G401 (cell line): ENCODE measurements at regions not wholly inside any gene's neighbourhood (a gene's known extent, or its start where the extent isn't known, plus 50 kb on each side); places are given as distances from the start of the nearest gene placed in this dataset.
"Not testable (repeated sequence)": the region's sequence is repeated elsewhere in the genome, so short reads cannot be mapped to it uniquely, and the experiment has no call there.

ENCODE experiments used
- DNase-seq: peaks from one replicate; pipeline ENCODE4 v3.0.0-alpha.2; 2015; ENCODE audit warnings: low spot score
- in situ Hi-C: cut with HindIII; loops from 2 replicates; pipeline ENCODE4 v1.10.0; 2016; ENCODE audit warnings: low sequenced_read_pairs, mixed read lengths

DNA sequence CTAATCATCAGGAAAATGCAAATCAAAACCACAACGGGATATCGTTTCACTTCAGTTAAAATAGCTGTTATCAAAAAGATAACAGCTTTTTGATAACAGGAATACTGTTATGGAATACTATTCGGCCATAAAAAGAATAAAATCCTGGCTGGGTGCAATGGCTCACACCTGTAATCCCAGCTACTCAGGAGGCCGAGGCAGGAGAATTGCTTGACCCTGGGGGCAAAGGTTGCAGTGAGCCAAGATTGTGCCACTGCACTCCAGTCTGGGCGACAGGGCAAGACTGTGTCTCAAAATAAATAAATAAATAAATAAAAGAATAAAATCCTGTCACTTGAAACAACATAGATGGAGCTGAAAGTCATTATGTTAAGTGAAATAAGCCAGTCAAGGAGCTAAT lies 178.1 kb upstream of the TSC22D2 start:
- DNase-seq = no peak
- in situ Hi-C loops = no loop called here

DNA sequence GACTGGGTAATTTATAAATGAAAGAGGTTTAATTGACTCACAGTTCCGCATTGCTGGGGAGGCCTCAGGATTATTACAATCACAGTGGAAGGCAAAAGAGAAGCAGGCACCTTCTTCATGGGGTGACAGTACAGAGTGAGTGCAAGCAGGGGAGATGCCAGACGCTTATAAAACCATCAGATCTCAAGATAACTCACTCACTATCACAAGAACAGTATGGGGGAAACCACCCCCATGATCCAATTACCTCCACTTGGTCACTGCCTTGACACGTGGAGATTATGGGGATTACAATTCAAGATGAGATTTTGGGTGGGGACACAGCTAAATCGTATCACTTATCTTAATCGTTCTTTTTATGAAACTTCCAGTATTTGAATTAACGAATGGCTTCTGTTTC lies 179.5 kb upstream of the TSC22D2 start:
- in situ Hi-C loops, DNase-seq: not testable (repeated sequence)

DNA sequence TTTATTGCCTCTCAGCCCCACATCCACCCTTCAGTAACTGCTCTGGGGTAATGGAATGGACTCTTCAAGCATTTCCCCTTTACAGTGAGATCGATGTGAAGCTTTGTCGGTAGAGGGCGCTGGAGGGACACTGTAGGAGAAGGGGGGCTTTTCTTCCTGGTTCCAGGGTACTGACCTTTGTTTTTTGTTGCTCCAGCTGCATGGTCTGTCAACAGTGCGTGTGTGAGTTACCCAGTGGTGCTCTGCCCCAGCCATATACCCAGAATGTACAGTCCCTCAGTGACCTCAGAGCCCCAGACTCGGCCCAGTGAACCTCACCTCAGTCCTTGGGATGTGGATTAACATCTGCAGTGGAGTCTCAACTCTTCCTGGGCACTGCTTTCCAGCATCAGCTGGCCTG lies 180.3 kb upstream of the TSC22D2 start:
- in situ Hi-C loops = no loop called here
- peak; percentile 23 for DNase-seq

DNA sequence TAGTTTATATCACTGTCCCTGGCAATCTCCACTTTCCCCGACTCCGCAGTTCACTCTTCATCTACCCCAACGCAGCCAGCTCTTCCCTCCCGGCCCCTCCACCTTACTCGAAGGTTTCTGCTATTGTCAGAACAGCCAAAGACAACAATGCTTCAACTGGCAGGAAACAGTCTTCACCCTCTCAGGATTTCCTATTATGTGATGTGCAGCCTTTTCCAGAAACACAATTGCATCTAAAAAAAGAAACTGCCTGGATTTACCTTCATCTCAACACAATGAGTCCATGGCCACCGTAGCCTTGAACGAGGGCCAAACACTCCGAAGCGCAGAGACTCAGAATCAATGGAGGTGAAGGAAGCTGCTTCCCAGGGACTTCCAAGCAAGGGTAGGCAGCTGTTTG lies 182.1 kb upstream of the TSC22D2 start:
- in situ Hi-C loops = no loop called here
- no peak for DNase-seq

DNA sequence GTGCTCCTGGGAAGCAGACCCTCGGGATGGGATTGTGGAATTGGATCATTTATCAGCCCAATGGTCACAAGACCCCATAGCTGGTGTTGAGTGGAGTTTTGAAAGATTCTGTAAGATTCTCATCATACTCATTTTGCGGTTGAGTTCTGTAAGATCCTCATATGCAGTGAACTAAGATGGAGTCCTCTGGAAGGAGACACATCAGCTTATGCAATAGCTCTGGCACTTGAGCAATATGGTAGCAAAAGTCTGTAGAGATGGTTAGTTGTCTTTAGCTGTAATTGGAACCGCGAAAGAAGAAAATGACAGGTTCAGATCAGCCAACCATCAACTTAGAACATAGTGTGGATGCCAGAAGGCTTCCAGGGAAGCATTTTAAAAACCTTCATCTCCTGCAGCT lies 184.5 kb upstream of the TSC22D2 start:
- in situ Hi-C loops = no loop called here
- DNase-seq = no peak

DNA sequence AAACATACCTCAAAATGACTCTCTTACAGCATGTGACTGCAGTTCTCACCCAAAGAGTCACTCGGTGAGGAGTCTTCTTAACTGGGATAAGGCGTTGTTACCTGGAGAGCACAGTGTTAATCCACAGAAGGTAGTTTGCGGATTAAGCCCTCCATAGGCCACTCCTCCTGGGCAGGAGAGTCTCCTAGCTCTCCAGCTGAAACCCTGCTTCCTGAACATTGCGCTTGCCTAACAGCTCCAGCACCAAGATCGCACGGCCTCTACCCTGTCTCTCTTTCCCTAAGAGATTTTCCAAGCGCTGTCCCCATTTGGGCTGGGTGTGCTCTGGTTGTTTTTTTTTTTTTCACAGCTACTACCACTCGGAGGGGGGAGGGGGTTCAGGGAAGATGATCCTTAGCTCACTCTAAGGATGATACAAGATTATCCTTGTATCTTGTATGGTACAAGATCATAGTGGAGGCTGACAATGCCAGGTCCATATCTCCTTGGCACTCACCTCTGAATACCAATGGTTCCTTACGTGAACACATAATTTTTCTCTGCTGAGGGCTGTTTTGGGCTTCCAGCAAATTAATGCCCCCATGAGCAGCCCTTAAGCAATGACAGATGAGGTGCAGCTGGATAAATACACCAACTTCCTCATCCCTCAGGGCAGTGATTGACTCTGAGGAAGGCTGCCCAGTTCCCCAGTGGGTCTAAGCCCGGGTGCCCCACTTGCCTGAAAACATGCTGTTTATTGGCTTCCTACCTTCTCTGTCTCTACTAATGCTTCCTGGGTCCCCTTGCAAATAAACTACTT lies 185.2 kb upstream of the TSC22D2 start:
- no peak for DNase-seq
- in situ Hi-C loops = no loop called here

DNA sequence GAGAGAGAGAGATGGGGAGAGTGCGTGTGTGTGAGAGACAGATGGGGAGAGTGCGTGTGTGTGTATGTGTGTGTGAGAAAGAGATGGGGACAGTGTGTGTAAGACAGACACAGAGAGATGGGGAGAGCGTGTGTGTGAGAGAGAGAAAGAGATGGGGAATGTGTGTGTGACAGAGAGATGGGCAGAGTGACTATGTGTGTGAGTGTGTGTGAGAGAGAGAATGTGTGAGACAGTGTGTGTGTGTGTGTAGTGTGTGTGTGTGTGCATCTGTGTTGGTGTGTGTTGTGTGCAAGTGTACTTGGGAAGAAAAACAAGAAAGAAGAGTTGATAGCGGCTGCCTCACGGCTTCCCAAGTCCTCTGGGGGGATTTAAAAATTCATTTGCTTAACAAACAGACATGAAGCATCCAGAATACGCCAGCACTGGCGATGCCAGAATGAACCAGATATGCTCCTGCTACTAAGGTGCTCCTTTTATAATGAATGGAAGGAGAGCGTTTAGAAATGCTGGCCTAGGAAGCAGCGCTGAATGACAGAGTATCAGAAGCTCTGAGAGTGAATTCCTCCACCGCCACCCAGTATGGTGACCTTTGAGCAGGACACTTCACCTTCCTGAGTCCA lies 186.1 kb upstream of the TSC22D2 start:
- in situ Hi-C loops = no loop called here
- DNase-seq = no peak

DNA sequence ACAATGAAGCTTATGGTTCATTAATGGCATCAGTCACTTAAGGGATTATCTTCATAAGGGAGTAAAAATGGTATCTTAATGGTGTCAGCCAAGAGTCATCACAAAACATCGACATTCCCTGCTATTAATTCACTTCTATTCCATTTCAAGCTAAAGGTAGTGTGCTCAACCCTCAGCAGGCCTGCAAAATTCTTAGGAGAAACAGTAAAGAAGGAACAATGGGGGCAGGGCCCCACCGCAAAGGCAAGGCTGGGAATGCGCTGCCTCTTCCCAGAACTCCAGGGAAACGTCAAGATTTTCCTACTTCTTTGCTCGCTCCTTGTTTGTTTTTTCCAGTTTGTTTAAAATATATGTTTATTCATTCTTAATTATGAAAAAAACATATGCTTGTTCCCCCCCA lies 187.3 kb upstream of the TSC22D2 start:
- no peak for DNase-seq
- in situ Hi-C loops = no loop called here

DNA sequence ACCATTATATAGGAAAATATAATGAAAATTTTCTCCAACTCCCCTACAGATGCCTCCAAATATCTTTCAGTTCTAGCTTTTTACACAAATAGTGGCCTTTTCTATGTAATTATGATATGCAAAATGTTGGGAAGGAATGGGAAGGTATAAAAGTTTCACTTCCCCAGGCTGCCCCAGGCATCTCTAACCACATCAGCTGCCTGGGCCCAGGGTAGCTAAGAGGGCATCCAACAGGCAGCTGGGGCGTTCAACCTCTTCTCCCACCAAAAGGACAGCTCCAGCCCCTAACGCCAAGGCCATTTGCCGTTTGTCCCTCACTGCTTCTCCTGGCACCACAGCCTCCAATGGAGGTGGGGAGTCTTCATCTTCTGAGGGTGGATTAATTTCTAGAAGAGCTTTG lies 188.1 kb upstream of the TSC22D2 start:
- in situ Hi-C loops = no loop called here
- no peak for DNase-seq

DNA sequence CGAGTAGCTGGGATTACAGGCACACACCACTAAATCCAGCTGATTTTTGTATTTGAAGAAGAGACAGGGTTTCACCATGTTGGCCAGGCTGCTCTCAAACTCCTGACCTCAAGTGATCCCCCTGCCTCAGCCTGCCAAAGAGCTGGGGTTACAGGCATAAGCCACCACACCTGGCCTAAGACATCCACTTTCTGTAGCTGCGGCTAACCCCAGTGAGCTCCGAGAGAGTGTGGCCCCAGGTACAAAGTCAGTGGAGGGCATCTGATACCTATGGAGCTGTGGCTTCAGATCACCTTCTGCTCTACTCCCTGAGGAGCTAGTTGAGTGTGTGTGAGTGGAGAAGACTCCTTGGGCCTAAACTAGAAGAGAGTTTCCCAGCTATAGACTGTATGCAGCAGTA lies 189.3 kb upstream of the TSC22D2 start:
- no peak for DNase-seq
- in situ Hi-C loops = no loop called here

DNA sequence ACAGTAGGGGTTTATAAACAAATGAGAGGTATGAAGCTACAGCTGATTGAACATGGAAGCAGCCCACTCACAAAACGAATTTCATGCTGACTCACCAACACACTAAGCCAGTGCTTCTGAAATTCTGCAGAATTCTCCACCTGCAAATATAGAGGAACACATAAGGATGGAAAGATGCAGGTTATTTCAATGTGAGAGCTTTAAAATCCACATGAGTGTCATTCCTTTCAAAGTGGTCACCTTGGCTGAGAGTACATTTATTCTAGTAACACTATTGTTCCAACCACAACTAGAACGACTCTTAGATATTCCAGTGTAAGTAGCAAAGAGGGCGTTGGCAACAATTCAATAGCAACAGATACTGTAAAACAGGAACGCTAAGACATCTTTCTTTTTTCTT lies 189.9 kb upstream of the TSC22D2 start:
- in situ Hi-C loops = no loop called here
- no peak for DNase-seq

DNA sequence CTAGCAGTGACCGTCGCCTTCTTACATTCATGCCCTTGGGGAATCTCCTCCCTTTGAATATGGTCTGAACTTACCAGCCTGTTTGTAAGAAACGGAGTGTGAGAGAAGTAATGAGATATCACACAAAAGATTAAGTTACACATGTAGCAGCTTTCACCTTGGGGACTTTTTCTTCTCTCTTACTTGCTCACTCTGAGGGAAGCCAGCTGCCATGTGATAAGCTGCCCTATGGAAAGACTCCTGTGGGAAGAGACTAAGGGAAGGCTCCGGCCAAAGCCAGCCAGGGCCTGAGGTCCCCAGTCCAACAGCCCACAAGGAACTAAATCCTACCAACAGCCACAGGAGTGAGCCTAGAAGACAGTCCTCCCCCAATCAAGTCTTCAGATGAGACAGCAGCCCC lies 190.4 kb upstream of the TSC22D2 start:
- in situ Hi-C loops = no loop called here
- no peak for DNase-seq

DNA sequence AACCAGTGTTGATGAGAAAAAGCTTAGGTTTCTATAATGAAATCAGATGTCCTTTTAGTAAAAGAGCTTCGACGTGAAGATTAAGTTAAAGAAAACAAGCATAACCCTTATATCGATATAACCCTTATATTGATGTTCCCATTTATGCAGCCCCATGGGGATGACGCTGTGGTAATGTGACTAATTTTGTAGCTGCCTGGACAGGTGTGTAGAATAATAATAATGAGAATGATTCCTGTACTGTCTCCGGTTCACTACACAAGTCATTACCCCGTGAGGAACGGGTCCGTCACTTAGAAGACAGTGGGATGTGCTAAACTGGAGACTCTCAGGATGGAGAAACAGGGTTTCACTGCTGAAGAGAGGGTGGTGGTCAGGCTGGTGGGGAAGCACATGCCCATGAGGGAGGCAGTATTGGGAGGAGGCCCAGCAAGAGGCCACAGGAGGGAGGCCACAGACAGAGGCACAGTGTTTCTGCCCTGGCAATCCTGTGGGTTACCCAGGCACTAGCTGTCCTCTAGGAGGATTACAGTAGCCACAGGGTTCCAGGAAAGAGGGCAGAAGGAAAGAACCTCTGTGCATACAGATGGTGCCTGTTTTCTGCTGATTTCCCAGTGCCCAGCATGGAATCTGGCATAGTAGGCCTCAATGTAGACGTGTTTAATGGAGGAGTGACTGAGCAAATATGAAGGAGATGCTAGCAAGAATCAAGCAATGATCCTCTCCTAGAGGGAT lies 191.1 kb upstream of the TSC22D2 start:
- in situ Hi-C loops = no loop called here
- DNase-seq = no peak

DNA sequence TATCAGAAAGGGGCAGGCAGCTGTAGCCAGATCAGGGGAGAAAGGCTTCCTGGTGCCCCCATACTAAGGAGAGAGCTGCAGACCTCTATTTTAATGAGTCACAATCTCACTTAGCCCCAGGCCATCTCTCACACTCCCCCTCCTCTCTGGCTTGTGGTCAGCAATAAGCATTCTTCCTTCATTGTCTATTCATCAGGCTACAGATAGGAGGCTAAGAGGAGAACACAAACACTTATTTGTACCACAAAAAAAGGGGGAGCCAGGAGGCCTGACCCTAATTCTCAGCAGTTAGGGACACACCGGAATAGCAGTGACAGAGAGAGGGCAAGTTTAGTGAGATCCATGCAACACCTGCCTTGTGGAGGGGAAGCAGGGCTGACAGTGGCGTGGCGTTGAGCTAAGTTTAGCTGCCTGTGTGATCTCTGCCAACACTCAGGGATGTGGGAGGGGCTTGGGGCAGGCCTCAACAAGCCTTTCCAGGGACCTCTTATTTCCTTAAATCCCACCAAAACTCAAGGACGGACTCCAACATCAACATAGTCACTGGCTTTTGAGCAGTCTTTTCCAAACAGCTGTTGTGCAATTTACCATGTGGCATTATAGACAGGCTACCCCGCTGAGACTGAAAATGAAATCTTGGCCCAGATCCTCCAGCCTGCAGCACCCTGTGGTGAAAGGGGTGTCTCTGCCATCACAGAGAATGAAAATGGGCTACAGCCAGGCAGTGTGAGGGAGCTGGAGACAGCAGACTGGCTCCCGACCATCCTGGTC lies 191.9 kb upstream of the TSC22D2 start:
- in situ Hi-C loops = no loop called here

DNA sequence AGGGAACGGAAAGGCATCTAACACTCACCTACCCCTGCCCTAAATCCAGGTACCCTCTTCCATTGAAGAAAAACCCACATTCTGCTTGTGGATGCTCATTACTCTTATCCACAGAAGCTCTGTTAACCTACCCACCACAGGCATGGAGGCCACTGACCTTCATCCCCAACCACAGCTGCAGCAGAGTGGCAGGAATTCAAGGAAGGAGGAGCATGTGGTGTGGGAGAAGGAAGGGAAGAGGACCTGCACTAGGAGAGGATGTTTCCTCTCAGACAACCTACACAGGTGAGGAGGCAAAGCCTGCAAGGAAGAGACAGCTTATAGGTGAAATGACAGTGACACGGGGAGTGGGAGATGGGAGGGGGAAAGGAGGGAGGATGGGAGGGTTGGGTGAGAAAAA lies 192.5 kb upstream of the TSC22D2 start:
- DNase-seq = no peak
- in situ Hi-C loops = no loop called here

More for the DNA sequence above, 191.9 kb upstream of the TSC22D2 start:
- DNase-seq = peak; percentile 66

DNA sequence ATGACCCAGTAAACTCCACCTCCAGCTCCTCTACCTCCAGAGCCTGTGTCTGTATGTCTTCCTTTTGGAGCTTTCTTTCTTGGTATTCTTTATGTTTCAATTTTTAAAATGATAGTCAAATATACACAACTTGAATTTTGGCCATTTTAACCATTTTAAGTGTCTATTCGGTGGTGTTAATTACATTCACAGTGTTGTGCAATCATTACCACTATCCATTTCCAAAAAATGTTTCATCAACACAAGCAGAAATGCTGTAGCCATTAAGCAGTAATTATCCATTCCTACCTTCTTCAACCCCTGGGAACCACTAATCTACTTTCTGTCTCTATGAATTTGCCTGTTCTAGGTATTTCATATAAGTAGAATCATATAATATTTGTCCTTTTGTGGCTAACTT lies 194.5 kb upstream of the TSC22D2 start:
- in situ Hi-C loops = no loop called here
- no peak for DNase-seq

DNA sequence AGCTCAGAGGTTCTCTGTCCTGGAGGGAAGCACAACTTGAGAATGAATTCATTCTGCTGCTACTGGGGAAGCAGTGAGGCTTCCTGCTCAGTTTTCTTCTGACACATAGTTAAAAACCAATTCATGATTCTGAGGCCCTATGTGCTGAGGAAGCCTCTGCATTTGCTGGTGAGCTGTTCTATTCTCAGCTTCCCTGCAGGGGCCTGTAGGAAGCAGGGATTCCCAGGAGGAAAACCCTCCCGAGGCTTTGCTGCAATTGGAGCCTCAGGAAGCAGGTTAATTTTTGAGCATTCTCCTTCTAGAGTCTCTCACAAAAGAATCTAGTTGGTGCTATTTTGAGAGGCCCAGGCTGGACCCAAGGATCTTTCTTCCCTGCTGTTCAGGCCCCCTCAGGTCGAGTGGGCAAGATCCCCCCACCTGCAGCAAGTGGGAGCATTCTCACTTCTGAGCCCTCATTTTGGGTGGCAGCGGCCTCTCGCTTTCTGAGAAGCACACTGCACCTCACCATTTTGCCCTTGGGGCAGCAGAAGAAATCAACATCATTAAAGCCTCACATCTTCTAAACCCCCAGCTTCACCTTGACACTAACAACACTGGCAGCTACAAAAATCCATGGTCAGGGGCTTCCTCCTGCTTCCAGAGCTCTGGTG lies 197.5 kb upstream of the TSC22D2 start:
- DNase-seq = no peak
- in situ Hi-C loops = no loop called here

DNA sequence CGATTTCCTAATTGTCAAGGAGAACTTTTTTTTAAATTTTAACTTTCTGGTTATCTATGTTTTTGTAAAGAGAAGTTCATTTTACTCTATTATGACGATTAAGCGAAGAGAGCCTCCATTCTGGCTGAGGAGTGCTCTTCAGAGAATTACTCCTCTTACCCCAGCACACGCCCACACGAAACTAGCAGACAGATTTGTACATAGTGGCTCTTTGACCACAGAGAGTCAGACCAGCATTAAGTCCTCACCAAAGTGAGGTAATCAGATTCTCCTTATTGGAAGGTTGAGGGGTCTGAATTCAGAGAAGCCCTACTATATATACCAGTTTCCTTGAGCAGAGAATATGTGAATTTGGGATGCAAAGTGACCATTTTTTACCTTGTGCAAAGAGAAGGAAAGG lies 204.8 kb upstream of the TSC22D2 start:
- DNase-seq = no peak
- in situ Hi-C loops = no loop called here

DNA sequence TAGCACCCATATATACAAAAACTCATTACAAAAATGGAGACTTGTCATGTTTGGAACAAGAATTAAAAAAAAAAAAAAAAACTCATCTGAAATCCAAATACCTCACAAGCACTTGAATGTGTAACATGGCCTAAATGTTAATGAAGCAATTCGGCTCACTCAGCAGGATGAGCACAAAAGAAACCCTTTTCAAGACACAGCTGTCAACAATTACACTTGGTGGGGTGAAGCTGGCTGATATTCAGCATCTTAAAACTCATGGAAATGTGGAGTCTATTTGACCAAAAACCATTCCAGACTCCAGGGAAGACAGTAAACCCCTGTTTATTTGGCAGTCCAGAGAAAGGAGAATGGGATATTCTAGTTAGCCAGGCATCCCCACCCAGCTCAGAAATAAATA lies 205.4 kb upstream of the TSC22D2 start:
- DNase-seq = peak; percentile 10
- in situ Hi-C loops = no loop called here
